GM19467 (cell line): ENCODE measurements at regions not wholly inside any gene's neighbourhood (a gene's known extent, or its start where the extent isn't known, plus 50 kb on each side); places are given as distances from the start of the nearest gene placed in this dataset.

Source experiments
- ATAC-seq: cut with Tn5 transposase; IDR thresholded peaks from one replicate; pipeline ENCODE4 v1.9.1; 2021; ENCODE audit warnings: mild to moderate bottlenecking, moderate library complexity; ENCODE audit not compliant: unreplicated experiment

DNA sequence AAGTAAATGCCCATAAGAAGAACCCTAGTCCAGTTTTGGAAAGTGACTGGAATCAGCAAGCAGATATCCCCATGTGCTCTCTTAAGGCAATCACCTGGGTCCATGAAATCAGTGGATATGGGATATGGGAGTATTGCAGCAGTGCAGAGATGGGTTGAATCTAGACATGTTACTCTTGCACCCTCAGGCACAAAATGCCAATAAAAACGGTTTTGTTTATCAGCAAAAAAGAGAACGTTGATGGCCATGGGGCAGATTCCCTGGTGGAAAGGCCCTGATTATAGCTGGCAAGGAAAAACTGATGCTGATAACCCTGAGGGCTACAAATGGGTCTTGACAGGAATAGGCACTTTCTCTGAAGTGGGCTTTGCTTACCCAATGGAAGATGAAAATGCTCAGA lies 380.2 kb upstream of the SEMA6D start:
- no peak for ATAC-seq

DNA sequence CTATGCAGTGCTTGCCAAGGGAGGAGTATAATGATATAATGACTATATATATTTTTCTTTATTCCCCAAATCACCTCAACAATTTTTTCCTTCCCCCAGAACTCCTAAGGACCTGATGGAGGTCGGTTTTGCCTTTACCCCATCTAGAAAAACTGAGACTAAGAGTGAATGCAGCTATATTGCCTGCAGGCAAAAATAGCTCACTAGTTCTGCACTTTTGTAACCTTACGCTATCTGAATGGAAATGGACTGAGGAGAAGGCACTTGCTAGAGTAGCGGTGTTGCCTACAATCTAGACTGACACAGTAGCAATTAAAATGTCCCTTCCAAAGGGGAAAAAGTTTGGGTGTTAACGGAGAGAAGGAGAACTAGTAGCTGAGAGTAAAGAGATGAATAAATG lies 379.5 kb upstream of the SEMA6D start:
- no peak for ATAC-seq

DNA sequence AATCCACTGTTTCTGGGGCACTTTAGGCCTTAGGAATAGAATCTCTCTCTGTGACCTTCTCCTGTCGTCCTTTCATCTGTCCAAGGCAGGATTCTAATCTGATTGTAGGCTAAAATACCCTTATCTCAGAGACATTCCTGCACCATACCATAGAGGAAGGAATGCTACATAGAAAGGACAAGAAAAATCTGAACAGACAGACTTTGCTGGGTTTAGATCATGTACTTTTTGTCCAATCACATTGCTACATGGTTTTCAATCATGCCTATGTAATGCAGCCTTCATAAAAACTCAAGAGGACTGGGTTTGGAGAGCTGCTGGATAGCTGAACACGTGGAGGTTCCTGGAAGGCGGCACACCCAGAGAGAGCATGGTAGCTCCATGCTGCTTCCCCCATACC lies 378.5 kb upstream of the SEMA6D start:
- no peak for ATAC-seq

DNA sequence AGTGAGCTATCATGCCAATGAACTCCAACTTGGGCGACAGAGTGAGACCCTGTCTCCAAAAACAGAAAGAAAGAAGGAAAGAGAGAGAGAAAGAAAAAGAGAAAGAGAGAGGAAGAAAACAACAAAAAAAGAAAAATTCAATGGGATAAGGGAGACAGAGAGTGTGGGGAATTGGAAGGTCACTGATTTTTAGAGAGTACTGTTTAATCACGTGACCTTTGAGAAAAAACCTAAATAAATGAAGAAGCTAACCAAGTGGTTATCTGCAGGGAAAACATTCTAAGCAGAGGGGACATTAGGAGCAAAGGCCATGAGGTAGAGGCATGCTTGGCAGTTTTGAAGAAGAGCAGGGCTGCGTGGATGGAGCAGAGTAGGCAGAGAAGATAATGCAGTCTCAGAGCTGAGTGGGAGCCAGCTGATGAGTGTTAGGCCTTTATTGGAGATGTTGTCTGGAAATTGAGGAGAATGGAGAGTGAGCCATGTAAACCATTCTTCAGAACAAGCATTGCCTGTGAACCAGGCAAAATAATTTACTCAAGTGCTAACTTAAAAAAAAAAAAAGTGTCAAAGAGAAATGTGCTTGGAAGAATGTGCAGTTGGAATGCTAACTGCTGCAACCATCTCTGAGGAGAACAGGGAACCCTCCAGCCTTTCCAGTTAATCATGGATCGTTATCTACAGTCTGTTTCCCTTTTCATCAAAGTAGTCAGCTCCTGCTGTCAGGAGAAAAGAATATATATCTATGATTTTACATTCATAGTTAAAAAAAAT lies 377.3 kb upstream of the SEMA6D start:
- ATAC-seq = no peak

DNA sequence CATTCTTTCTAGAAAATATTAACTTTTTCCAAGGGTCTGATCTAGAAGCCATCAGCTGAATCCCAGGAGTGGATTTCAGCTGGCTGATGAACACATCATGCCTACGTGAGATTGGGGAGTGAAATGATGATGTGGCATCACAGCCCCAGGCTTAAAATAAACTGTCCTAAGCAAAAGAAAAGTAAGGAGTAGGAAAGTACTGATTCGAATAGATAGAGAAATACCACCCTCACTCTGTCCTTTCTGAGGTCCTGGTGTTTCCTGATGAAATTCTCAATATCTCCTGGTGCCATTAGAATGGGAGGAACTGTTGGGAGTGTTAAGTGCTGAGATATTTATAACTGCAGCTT lies 376.8 kb upstream of the SEMA6D start:
- ATAC-seq = no peak

DNA sequence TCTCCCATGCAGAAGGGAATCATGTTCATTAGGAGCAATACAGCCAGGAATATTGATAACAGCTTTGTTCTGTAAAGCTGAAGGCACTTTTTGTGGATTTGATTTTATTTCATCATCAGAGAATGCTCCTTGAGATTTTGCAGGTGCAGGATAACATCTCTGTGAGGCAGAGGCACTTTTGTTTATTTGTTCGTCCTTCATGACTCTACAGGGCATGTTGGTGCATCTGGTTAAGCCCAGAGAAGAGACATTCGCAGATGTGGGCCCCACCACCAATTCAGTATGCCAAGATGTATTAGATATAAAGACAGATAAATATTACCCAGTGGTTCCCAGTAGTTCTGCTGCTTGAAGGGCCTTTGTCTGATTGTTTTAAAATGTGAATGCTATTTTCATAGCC lies 368.1 kb upstream of the SEMA6D start:
- ATAC-seq = no peak

DNA sequence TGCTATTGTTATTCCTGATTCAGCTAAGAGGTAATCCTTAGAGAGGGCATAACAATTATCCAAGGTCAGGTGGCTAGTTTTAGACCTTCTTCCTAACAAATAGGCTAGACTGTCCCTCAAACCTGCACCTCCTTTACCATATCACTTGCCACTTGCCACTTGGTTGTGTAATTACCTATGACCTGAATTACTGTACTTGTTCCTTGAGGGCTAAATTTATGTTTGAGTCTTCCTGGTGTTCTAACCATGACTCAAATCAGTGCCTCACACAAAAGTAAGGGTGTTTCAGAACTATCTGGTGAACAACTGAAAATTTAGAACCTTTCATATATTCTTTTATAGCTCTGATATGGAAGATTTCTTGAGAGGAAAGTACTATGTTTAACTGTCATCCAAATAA lies 365.8 kb upstream of the SEMA6D start:
- ATAC-seq = no peak

DNA sequence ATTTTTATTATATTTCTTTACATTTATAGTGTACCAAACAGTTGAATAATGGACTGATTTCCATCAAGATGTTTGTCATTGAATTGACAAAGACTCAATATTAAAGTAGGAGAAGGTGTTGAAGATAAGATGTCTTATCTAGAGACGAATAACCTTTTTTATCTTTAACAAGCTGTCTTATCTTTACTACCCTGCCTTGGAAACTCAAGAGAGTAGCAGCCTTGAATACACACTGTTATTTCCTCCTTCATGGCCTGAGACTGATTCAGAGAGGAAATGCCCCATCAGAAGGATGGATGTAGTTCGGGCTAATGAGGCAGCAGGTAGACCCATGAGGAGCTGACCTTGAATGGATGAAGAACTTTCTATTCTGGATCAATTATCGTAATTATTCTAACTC lies 365.1 kb upstream of the SEMA6D start:
- no peak for ATAC-seq

DNA sequence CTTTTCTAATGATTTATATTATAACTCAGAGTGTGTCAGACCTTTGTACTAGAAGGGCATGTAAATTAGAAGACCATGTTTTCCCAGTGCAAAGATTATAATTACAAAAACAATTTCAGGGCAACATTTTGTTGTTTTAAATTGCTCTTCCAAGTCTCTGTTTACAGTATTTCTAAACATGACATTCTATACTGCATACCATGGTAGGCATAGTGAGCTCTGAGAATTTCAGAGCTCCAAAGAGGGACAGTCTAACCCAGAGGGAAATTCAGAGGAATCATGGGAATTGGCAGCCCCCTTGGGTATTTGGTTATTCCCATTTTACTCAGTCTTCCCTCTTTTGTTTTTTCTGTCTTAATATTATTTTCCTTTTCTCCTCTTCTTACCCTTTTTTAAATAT lies 361.5 kb upstream of the SEMA6D start:
- ATAC-seq = no peak

DNA sequence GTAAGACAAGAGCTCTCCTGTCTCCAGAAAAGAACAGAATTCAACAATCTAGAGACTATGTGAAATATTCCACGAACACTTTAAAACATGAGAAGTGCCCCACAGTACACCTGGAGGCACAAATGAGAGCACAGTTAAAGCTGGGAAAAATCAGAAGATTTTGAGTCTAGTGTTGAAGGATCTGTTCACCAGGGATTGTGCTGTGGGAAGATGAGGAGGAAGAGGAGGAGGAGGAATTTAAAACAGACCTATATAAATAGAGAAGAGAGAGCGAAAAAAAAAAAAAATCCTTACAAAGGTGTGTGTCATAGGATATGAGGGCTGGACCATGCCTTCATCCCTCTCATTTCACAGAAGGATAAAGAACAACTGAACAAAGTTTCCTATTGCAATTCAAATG lies 361.0 kb upstream of the SEMA6D start:
- ATAC-seq = no peak

DNA sequence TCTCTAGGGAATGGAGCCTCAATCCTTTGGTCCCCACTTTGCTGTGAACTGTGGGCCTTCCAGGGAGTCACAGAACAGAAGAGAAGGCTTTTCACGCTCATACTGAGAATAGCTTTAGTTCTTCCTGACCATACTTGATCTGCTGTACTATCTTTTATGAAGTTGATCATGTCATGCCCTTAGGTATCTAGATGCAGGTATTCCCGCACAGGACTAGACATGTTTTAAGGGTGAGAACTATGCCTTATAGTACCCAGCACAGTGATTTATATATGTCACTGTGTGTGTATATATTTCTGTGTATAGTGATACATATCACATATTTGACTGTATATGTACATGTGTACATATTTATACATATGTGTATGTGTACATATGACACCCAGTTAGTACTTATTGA lies 358.4 kb upstream of the SEMA6D start:
- ATAC-seq = no peak

DNA sequence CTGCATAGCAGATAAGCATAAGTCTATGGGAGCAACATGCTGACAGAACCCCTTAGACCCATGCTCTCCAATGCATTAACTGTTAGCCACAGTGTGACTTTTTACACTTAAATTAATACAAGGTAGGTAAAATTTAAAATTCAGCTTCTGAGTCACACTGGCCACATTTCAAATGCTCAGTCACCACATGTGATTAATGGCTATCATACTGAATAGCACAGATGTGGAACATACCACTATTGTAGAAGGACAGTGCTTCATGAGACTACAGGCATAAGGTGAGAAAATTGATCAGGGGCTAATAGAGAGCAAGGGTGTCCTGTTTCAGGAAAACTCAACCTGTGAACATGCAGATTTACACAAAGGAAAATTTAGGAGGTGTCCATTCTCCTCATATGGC lies 357.0 kb upstream of the SEMA6D start:
- ATAC-seq = no peak

DNA sequence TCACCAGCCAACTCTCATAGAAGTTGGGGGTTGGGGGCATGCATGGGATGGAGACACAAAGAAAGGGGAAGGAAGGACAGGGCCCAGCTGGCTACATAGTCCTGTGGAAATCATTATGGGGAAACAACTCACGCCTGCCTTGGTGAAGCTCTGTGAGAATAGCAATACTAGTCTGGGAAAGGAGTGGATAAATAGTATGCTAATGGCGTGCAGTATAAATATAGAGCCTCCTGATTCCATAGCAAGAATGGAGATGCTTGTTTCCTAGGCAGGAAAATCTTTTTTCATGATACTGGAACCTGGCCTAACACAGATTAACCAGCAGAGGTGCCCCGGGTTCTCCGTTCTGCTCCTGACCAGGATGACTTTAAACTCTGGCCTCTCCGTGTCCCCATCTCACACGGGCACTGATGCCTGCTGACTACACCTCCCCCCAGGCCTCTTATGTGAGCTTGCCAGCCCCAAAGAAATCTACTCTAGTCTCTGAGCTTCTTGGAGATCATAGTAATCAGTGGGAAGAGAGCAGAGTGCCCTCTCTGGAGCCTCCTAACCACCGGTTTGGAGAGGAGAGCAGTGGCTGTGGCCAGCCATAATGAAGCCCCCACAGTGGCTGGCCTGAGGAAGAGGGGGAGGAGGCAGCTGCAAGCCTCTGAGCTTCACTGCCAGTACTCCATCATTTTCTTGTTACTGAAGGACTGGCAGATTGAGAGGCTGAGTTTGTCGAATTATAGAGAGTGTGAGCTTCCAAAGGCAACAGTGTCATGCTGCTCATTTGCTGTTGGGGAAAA lies 355.0 kb upstream of the SEMA6D start:
- no peak for ATAC-seq

DNA sequence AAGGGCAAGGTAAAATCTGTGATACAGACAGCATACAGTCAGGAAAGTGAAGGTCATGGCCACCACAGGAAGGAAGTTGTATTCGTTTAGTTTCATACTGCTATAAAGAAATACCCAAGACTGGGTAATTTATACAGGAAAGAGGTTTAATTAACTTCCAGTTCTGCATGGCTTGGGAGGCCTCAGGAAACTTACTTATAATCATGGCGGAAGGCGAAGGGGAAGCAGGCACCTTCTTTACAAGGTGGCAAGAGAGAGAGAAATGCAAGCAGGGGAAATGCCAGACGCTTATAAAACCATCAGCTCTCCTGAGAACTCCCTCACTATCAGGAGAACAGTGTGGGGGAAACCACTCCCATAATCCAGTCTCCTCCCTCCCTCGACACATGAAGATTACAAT lies 353.7 kb upstream of the SEMA6D start:
- no peak for ATAC-seq

DNA sequence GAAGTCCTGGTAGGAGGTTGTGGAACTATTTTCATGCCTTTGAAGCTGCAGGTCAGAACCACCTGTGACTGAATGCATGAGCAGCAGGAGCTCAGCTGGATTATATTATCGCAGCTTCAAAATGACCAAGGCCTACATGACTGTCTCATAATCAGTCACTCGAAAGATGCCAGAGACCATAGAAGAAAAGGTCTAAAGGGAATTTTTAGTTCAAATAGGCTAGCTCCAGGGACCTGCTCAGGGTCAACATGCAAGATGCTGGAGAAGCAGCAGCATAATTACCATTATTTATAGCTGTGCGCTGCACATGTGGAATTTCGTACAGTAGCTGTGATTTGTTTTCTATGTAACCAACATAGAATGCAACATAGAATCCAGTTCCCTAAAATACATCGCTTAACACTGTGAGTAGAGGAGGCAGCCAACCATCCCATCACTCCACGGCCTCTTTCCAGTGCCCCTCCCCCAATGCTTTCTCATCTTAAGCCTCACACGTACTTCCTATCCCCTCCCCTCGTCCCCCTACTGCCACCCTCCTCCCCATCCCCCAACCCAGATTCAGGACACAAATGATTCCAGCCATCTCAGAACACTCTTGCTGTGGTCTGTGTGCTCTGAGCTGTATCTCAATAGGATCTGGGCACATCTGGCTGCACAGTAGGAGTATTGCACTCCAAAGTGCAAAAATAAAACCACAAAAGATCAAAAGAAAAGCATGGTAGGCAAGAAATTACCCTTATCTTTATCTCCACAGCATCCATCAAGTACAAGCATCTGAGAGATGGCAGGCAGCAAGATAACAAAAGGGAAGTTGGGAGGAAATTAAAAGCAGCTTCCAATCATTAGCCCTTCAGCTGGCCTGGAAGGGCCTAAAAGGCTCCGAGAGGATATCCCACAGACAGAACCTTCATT lies 352.8 kb upstream of the SEMA6D start:
- ATAC-seq = no peak

DNA sequence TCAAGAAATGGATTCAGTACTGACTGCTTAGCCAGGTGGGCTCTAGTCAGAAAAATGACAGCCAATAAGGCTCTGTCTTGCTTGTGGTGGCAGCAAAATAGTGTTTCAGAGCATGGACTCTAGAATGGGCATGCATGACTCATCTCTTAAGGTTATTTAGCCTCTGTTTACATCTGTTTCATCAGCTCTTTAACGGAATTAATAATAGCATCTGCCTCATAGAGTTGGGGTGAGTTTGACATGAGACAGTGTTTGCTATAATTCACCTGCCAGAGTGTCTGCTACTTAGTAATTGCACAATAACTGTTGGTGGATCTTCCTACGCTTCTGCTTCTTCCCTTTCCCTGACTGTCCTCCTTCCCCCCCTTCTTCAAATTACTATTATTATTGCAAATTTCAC lies 350.4 kb upstream of the SEMA6D start:
- no peak for ATAC-seq

DNA sequence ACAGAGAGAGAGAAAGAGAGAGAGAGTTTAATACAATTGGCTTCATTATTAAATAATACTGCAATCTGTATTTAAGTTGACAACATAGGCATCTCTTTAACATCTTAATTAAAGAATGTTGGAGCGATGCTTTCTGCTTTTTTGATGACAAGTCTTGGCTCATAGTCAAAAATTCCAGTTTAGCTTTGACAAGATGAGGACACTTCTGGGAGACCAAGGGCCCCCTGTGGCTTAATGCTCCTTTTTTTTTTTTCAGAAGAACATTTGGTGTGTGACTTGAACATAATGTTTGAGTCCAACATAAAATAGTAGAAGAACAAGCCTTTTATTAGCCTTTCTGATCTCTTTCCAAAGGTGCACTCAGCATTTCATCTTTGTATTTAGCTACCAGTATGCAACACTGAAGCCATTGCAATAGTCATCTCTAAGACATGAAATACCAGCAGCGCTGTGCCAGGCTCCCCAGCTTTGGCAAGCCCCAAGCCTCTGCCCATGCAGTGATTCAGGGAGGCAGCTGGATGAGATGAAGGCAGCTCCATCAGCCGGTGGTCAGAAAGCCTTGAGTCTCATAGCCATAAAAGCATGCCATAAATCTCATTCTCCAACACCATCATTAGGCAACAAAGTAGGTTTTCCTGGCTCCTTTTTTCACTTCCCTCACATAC lies 349.4 kb upstream of the SEMA6D start:
- ATAC-seq = no peak

DNA sequence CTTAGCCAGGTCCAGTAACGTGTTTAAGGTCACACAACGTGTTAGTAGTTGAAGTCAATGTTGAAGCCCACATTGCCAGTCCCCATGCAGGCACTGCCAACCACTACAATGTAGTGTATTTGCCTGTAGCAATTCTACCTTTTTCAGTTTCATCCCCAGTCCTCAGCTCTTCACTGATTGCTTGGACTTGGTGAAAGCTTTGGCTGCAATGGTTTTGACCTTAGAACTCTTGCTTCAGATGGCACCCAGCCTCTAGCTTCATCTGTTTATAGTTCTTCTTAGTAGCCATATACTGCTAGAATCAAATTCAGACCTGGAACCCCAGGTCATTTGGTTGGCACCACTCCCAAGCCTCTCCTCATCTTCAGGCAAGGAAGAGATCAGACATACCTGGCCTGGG lies 345.4 kb upstream of the SEMA6D start:
- no peak for ATAC-seq

DNA sequence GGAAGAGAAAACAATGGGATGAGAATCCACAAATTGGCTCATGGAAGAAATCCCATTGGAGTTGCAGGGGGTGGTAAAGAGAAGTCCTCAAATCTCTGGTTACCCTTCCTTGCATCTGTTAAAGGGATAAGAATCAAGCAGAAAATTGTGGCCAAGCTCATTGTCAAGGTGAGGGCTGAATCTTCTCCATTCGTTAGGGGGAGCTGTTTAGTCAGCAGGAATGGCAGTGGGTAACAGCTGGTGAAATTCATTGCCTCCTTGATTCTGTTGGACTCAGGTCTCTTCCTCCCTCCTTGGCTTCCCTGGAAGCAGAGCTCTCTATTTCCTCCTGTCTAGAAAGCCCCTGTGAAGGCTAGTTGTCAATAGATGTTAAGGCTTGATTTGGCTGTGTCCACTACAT lies 343.1 kb upstream of the SEMA6D start:
- no peak for ATAC-seq

DNA sequence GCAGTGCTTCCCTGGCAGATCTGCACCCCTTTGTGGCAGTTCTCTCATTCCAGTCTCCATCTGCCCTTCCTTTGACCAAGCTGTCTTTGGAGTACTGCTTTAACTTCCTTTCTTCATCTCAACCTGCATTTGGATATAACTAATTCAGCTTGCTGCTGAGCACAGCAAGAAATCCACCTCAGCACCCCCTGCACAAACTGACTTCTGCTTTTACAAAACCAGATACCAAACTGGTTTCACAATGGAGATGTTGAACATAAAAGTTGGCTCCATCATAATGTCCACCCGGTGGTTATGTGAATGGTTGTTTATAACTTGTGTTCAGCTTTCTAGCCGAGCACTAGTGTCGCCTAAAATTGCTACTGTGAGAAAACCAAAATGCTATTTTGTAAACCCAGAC lies 341.1 kb upstream of the SEMA6D start:
- no peak for ATAC-seq

DNA sequence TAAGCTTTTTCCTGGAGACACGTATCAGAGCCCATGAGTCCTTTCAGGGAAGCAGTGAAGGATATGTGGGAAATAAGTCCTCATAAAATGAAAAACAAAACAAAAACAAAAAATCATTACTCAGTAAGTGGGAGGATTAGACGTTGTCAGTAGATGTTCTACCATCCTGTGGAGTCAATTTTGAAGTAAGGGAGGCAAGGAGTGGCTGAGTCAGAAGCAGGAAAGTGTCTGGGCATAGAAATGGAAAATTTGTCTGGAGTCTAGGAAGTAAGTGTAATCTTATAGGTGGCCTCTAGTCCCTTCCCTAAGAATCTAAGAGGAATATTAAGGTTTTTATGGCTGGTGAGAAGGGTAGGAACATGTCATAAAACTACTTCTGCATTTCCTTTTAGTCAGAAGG lies 339.8 kb upstream of the SEMA6D start:
- no peak for ATAC-seq
